Stimulated activated CD8-positive, alpha-beta memory T cell treated with anti-CD3 and anti-CD28 coated beads, Interleukin-7, amount 100 ng/mL, for 48 hours (primary cell): ENCODE measurements at regions not wholly inside any gene's neighbourhood (a gene's known extent, or its start where the extent isn't known, plus 50 kb on each side); places are given as distances from the start of the nearest gene placed in this dataset.

Source experiments
- DNase-seq, 2 donors: peaks; one replicate each; pipeline ENCODE4 v3.0.0-alpha.2; 2020; ENCODE audit warnings: low read depth in 1 of 2; ENCODE audit errors: extremely low read depth in 1 of 2

DNA sequence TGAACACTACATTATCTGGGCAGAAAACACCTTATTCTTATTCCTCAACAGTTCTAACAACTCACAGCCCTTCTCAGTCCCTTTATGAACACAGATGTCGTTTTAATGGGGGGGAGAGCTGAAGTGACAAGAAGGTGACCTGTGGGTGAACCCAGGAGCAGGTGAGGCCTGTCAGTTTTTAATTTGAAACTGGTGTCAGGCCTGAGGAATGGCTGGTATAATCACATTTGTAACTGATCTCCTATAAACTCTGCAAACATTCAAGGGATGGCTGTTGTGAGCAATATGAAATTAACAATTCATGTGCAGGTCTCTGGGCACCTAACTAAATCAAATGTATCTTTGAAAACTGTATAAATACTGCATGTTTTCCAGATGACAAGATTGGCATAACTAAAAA lies 362.1 kb upstream of the NR5A2 start:
- DNase-seq: no peak

DNA sequence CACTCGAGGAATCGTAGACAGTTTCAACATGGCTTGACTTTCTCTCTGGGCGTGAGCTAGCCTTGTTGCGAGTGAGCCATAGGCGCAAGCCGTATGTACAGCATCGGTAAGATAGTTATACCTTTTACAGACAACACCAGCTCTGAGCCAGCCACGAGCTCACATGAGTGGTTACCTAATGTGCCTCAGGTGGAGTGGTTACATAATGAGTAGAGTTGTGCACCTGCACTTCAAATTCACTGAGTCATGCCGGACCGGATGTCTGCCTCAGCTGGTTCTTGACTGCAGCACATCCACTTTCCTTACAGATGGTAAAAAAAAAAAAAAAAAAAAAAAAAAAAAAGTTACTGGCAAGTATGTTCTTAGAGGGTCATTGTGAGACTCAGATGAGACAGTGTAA lies 360.4 kb upstream of the NR5A2 start:
- no peak for DNase-seq

DNA sequence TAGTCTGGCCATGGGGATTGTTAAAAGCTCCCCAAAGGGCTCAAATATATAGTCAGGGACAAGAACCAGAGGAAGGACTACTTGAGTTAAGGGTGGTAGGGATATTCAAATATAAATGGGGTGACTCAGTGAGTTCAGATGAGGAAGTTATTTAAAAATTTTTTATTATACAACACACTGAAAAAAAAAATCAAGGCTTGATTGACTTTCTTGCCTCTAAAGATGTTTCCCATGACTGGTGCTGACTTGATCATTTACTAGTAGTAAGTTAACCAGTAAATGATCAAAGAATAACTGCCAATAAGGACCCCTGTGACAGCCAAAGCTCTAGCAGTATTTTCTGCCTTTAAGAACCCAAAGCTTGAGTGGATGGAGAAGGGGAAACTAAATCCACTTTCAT lies 357.6 kb upstream of the NR5A2 start:
- no peak for DNase-seq

DNA sequence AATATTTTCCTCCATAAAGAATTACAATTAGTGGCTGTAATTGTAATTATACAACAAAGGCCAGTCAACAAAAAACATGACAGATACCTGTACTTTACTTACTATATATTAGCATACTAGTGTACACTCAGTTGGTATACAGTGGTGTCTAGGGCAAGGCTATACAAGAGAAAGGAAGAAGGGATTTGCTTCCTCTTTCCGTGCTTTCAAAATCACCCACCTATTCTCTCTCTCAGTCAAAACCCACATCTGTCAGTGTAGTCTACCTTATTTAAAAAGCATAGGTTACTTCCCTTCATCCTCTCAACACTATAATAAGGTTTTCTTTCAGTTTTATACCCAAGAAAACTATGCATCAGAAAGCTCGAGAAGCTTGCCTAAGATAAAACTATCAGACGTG lies 355.8 kb upstream of the NR5A2 start:
- no peak for DNase-seq

DNA sequence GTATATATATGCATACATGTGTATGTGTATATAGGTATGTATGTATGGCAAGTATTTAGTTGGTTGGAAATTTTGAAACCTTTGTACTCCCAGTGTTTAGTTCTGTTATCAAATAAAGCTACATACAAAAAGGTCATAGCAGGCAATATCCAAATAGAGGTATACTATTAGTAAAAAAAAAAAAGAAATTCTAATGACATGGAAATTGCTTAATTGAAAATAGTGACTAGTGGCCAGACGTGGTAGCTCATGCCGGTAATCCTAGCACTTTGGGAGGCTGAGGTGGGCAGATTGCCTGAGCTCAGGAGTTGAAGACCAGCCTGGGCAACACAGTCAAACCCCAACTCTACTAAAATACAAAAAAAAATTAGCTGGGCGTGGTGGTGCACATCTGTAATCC lies 351.6 kb upstream of the NR5A2 start:
- DNase-seq: no peak

DNA sequence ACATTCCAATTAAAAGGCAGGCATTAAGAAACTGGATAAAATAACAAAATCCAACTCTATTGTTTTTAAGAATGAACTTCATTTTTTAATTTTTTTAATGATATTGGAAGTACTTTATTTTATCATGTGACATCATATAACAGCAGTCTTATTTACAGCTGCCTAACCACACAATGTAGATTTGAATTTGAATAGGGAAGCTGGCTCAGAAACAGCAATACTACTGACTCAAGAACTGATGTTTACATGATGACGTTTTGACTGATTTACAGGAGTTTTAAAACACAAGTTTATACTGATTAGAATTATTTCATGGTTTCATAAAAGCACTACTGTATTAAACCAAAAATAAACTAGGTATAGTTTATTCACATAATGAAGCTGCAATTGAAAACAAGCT lies 348.7 kb upstream of the NR5A2 start:
- DNase-seq: no peak

DNA sequence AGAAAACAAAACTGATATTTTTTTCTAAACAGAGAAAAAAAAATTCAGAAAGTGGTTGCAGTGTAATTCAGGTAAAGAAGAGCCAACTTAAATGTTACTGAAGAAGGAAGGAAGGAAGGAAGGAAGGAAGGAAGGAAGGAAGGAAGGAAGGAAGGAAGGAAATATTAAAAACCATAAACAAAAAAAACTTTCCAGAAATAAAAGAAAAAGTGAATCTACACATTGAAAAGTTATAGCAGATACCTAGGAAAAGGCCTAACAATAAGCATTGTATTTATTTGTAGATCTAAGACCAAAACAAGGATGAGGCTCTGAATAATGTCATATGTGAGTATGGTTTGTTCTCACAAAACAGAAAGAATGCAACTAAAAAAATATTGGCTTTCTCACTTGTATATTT lies 345.4 kb upstream of the NR5A2 start:
- no peak for DNase-seq

DNA sequence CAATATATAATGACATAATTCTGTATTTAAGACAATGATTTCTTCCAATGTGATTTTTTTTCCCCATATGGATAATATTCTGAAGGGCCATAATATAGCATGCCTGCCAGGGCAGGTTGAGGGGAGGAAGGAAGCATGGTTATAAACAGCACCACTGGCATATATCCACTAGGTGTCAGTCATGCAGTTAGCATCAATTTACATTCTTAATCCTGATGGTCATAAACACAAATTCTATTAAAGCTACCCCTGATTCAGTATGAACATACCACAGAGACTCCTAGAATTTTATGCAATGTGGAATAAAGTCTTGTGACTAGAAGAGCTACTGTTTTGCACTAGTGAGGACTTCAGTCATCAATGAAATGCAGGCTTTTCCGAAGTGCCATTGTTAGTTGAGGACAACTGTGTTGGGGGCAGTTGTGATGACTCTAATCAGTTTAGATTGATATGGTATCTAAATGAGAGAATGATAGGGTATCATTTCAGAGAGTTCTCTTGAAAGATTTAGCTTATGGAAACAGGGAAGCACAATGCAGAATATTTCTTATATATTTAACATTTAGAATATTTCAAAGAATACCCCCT lies 342.7 kb upstream of the NR5A2 start:
- DNase-seq: no peak

DNA sequence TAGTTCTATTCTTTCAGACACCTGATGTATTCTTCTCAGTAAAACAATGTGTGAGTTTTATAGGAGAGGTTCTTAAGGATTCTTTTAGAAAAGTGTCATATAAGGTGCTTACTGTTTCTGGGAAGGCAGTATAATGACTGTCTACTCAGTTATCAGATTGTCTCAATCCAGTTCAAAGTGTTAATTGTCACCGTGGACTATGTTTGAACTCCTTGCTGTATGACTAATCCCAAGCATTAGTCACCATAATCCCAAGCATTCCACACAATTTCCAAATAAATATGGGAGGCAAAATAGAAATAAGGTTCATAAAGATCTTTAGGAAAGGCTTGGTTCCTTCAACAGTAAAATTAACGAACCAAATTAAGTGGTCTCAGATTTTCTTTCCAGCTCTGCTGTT lies 342.1 kb upstream of the NR5A2 start:
- no peak for DNase-seq

DNA sequence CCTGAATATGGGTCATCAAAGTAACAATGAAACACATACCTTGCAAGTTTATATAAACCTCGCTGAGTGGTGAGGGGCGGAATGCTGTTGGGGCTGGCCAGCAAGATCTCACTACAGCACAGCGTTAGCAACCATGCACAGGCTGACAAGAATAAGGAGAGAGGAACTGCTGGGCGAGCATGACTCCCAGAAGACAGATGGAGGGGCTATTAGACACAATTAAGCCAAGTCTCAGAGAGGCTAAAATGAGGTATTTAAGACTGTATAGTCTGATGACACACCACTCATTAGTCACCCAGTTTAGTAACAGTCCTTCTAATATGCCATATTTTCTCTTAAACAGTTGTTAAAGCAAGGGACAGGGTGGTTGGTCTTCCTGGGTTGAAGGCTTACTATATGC lies 340.2 kb upstream of the NR5A2 start:
- no peak for DNase-seq

DNA sequence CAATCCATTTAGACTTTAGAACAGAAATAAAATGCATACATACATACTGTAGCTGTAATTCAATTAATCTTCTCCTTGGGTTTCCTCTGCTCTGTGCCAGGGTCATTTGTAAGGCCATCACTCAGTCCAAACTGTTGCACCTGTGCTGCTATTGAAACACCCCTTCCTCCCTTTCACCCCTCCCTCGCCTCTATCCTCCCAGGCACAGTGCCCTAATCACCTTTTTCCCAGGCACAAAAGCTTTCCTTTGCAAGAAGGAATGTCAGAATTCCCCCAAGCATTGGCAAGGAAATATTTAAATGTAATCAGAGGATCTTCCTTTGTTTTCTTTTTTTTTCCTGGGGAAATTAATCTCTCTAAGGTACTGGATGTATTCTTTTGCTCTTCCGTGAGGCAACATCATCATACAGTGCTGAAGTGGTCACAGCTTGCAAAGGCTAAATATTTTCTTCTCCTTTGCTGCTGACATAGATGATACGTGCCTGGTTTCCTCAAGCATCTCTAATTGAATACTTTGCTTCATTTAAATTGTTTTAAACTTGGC lies 339.3 kb upstream of the NR5A2 start:
- DNase-seq: no peak

DNA sequence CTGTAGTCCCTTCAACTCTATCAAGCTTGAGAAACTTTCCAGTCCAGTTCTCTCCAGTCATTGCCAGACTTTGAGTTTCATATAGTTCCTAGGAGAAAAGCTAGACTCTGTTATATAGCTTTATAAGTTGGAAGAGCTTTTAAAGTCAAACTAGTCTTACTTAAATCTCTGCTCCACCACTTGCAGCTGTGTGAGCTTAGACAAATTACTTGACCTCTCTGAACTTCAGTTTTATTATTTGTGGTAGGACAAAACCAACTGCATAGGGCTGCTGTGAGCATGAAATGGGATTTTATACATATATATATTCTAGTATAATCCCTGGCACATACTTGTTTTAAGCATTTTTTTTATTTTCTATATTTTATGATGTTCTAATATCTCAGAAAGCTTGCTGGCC lies 338.7 kb upstream of the NR5A2 start:
- DNase-seq: no peak

DNA sequence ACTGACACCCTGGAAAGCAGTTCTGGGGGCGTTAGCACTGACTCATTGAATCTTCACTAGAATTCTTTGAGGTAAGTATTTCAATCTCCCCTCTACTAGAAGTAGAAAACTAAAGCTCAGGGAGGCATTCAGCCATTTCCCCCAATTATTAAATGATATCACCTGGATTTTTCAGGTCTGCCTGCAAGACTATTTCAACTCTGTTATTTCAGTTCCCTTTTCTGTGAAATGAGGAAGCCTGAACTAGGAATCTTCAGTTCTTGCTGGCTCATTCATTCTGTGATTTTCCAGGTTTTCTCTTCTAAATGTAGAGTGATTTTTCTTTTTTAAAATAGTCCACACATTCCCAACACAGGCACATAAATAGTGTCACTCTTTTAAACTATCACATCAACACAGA lies 337.0 kb upstream of the NR5A2 start:
- no peak for DNase-seq

DNA sequence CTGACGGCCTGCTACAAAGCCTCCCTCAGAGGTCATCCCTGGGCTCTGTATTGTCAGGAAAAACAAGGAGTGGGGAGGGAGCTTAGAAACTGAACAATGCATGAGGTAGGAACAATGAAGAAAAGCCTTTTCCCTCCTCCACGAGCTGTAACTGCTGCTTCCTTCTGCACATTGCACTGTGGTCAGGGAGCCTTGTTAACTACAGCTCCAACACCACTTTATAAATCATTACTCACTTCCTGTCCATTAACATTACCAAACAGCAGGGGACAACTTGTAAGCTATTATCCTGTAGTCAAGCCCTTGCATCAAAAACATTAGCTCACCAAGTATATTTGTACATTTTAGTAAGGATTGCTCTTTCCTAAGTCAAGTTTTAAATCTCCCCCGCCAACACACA lies 336.0 kb upstream of the NR5A2 start:
- no peak for DNase-seq

DNA sequence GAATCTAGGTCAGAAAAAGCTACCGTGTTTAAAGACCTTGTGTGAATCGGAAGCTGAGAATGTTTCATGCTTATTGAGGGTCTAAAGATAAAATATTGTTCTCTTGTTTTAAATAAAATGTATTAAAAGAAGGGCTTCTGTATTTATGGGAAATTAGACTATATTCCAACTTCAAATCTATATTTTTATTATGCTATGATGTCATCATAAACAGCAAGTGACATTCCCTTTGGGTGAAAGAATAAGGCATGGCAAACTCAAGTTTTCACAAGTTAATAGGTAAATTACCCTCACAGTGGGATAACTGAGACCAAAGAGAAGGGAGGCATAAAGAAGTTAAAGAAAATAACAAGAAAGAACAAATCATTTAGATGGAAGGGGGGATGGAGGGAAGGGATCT lies 333.8 kb upstream of the NR5A2 start:
- DNase-seq: no peak

DNA sequence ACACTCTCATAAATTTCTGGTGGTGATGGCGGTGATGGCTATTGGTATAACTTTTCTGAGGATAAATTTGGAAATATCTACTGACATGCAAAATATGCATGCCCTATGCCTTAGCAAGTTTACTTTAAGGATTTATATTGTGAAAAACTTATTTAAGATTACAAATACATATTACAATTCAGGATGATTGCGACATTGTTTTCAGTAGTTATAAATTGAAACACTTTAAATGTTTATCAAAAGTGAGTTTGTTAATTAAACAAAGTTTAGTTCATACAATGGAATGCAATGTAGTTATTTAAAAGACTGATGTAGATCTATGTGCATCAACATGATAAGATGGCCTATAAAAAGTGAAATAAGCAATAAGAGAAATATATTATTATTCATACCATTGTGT lies 331.3 kb upstream of the NR5A2 start:
- no peak for DNase-seq

DNA sequence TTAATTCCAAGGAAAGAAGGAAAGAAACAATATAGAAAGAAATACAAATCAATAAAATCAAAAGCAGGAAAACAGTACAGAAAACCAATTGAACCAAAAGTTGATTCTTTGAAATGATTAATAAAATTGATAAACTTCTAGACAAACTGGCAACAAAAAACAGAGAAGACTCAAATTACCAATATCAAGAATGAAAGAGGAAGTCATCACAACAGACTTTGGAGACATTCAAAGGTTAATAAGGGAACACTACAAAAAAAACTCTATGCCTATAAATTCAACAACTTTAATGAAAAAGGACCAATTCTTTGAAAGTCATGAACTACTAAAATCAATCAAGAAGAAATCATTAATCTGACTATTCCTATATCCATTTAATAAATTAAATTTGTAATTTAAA lies 329.3 kb upstream of the NR5A2 start:
- no peak for DNase-seq

DNA sequence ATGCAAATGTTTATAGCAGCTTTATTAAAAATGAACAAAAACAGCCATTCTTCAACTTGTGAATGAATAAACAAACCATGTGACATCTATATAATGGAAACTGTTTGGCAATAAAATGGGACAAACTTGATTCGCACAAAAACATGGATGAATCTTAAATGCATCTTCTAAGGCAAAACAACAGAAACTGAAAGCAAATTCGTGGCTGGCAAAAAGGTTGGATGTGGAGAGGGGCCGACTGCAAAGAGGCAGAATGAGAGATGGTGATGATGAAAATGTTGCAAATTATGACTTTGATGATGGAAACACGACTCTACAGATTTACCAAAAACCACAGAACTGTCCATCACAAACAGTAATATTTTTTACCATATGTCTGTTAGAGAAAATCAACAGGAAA lies 327.0 kb upstream of the NR5A2 start:
- no peak for DNase-seq

DNA sequence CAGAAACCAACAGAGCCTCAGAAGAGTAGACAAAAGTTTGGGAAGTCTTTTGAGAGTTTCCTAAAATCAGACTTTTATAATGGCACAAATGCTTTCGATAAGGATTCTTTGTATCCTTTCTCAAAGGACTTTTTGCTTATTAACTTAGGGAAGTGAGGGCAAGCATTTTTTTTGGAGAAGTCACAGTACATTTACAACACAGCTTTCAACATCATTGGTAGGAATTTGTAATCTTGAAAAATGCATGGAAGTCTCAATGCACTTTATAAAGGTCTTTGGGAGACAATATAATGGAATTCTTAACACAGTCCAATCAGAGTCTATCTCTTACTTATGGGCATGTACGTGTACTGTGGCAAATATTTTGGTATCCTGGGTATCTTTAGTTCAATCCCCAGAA lies 325.8 kb upstream of the NR5A2 start:
- no peak for DNase-seq

DNA sequence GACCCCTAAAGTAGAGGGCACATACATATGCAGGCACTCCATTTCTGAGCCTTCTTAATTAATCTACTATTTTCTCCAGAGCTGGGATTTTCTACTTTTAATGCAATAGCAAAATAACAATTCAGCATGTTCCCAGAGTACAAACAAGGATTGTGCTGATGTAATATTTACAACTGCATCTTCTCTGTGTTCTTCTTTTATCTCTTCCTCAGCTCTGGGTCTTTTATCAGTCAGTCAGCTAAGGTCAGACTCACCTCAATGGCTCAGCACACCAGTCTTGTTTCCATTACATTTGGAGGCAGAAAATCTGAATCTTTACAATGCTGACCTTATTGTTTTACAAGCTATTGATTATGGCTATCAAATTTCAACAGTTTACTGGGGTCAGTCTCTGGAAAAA lies 323.3 kb upstream of the NR5A2 start:
- no peak for DNase-seq

DNA sequence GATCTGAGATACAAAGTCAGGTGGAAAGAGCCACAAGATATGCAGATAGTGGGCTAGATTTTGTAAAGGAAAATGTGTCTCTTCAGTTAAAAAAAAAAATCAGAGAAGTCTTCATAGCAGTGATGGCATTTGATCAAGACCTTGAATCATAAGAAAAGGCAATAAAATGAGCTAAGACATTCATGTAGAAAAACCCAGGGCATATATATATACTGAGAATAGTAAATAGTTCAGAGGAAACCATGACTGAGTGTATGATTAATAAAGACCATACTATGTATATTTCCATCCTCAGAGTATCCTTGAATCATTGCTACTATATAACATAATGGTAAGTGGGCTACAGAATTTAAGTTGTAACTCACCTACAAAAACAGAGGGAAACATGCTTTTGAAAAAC lies 321.7 kb upstream of the NR5A2 start:
- no peak for DNase-seq

DNA sequence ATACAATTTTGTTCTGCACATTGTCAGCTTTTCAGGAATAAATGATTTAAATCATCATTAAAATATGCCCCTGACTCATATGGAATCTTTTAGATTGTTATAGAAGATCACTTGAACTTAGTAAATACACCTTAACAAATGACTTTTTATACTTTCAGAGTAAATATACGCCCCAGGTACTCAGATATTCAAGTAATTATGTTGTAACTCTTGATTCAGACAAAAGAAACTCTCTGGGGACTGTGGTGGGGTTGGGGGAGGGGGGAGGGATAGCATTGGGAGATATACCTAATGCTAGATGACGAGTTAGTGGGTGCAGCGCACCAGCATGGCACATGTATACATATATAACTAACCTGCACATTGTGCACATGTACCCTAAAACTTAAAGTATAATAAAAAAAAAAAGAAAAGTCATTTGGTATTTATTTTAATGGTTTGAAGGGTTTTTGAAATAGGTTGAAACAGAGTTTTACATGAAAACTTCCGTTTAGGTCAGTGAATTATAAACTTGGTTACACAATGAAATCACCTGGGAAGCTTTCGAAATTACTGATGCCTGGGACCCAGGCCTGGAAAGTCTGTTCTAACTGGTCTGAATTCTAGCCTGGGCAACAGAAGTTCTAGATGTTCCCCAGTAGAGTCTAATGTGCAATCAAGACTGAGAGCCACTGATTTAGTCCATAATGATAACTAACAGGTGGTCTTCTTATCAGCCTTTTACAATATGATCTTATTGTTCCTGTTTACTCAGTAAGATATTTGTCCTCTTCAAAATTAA lies 320.5 kb upstream of the NR5A2 start:
- DNase-seq: no peak

DNA sequence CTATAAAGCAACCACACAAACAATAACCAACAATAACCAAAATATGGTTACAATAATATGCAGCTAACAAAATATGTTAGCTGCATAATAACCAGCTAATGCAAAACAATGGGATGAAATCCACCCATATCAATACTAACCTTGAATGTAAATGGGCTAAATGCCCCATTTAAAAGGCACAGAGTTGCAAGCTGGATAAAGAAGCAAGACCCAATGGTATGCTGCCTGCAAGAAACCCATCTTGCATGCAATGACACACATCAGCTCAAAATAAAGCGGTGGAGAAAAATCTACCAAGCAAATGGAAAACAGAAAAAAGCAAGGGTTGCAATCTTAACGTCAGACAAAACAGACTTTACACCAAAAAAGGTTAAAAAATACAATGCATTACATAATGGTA lies 316.5 kb upstream of the NR5A2 start:
- no peak for DNase-seq
